GM23338 (cell line): ENCODE measurements at regions not wholly inside any gene's neighbourhood (a gene's known extent, or its start where the extent isn't known, plus 50 kb on each side); places are given as distances from the start of the nearest gene placed in this dataset.

Experiments
- ATAC-seq: fragments of 200-7000 bp; cut with Tn5 transposase; 3 replicates; pipeline ENCODE4 v1.9.1; 2020
- DNase-seq: peaks from one replicate; pipeline ENCODE4 v3.0.0-alpha.2; 2015; ENCODE audit warnings: low spot score
- H2AFZ ChIP-seq: fragments of 200-600 bp; sonication (generic); 2 replicates; pipeline ENCODE4 v1.8.0; 2016; ENCODE audit warnings: antibody characterized with exemption, mild to moderate bottlenecking, moderate library complexity
- H3F3A ChIP-seq: fragments of 200-600 bp; sonication (generic); replicated peaks from 2 replicates; pipeline ENCODE4 v1.8.0; 2017; ENCODE audit warnings: antibody characterized with exemption, mixed run types, low read depth
- H3K27ac ChIP-seq: fragments of 200-600 bp; sonication (generic); 2 replicates; pipeline ENCODE4 v1.6.1; 2016; ENCODE audit warnings: low read depth
- H3K27me3 ChIP-seq: fragments of 200-600 bp; sonication (generic); 2 replicates; pipeline ENCODE4 v1.8.0; 2016; ENCODE audit warnings: mild to moderate bottlenecking, mixed run types, moderate library complexity; ENCODE audit not compliant: insufficient read depth
- H3K36me3 ChIP-seq: fragments of 200-600 bp; sonication (generic); 2 replicates; pipeline ENCODE4 v1.8.0; 2016; ENCODE audit warnings: mild to moderate bottlenecking; ENCODE audit not compliant: insufficient read depth
- H3K4me1 ChIP-seq: fragments of 200-600 bp; sonication (generic); 2 replicates; pipeline ENCODE4 v1.8.0; 2016; ENCODE audit warnings: mild to moderate bottlenecking, moderate library complexity; ENCODE audit not compliant: insufficient read depth
- H3K4me2 ChIP-seq: fragments of 200-600 bp; sonication (generic); 2 replicates; pipeline ENCODE4 v1.7.1; 2017; ENCODE audit warnings: mixed run types
- H3K4me3 ChIP-seq: fragments of 200-600 bp; sonication (generic); 2 replicates; pipeline ENCODE4 v1.6.1; 2016; ENCODE audit warnings: mixed run types
- H3K79me2 ChIP-seq: fragments of 200-600 bp; sonication (generic); replicated peaks from 2 replicates; pipeline ENCODE4 v1.8.0; 2017; ENCODE audit warnings: mild to moderate bottlenecking; ENCODE audit not compliant: insufficient read depth
- H3K9me2 ChIP-seq: fragments of 200-600 bp; sonication (generic); 2 replicates; pipeline ENCODE4 v1.8.0; 2017; ENCODE audit not compliant: insufficient read depth
- H4K20me1 ChIP-seq: fragments of 200-600 bp; sonication (generic); replicated peaks from 2 replicates; pipeline ENCODE4 v1.8.0; 2017; ENCODE audit warnings: mild to moderate bottlenecking; ENCODE audit not compliant: insufficient read depth
- H3K27ac Mint-ChIP-seq: 2 replicates; pipeline ENCODE4 v1.8.0; 2020; ENCODE audit warnings: inconsistent platforms, mild to moderate bottlenecking, moderate library complexity, mixed read lengths
- H3K27me3 Mint-ChIP-seq: 3 replicates; pipeline ENCODE4 v1.8.0; 2022; ENCODE audit warnings: low read depth, mild to moderate bottlenecking, moderate library complexity, mixed read lengths, inconsistent platforms; ENCODE audit not compliant: insufficient read depth, poor library complexity
- H3K36me3 Mint-ChIP-seq: 3 replicates; pipeline ENCODE4 v1.8.0; 2021; ENCODE audit warnings: low read depth, mild to moderate bottlenecking, inconsistent platforms, moderate library complexity, mixed read lengths
- H3K4me1 Mint-ChIP-seq: 3 replicates; pipeline ENCODE4 v1.8.0; 2020; ENCODE audit warnings: mild to moderate bottlenecking, inconsistent platforms, mixed read lengths
- H3K4me3 Mint-ChIP-seq: 3 replicates; pipeline ENCODE4 v1.8.0; 2021; ENCODE audit warnings: moderate library complexity, mild to moderate bottlenecking, inconsistent platforms, mixed read lengths
- H3K9me3 Mint-ChIP-seq: 3 replicates; pipeline ENCODE4 v1.8.0; 2020; ENCODE audit warnings: moderate library complexity, mild to moderate bottlenecking, inconsistent platforms, mixed read lengths
- CREB1 ChIP-seq: fragments of 250-450 bp; sonication (Bioruptor Pico); IDR thresholded peaks from 2 replicates; pipeline ENCODE4 v1.5.0; 2020; ENCODE audit warnings: low read depth, mild to moderate bottlenecking, moderate library complexity
- EZH2 ChIP-seq: fragments of 200-600 bp; sonication (generic); IDR thresholded peaks from one replicate; pipeline ENCODE4 v1.8.0; 2017; ENCODE audit warnings: antibody characterized with exemption, mild to moderate bottlenecking, low read depth; ENCODE audit not compliant: unreplicated experiment
- EZH2phosphoT487 ChIP-seq: fragments of 200-600 bp; sonication (generic); IDR thresholded peaks from one replicate; pipeline ENCODE4 v1.8.1; 2018; ENCODE audit warnings: antibody characterized with exemption; ENCODE audit not compliant: unreplicated experiment
- JUNB ChIP-seq: IDR thresholded peaks from one replicate; pipeline ENCODE4 v1.6.1; 2016; ENCODE audit warnings: antibody characterized with exemption; ENCODE audit not compliant: unreplicated experiment
- POLR2AphosphoS5 ChIP-seq: IDR thresholded peaks from 2 replicates; pipeline ENCODE4 v1.6.1; 2016; ENCODE audit warnings: antibody characterized with exemption, low read depth
- REST ChIP-seq: IDR thresholded peaks from one replicate; pipeline ENCODE4 v1.6.1; 2018; ENCODE audit warnings: antibody characterized with exemption; ENCODE audit not compliant: unreplicated experiment
- ZNF114 ChIP-seq: fragments of 250-450 bp; sonication (Bioruptor Pico); IDR thresholded peaks from 2 replicates; pipeline ENCODE4 v1.5.0; 2020; ENCODE audit warnings: mild to moderate bottlenecking, moderate library complexity
- ZNF331 ChIP-seq: fragments of 250-450 bp; sonication (Bioruptor Pico); IDR thresholded peaks from 2 replicates; pipeline ENCODE4 v1.5.0; 2020; ENCODE audit warnings: low read depth, mild to moderate bottlenecking, moderate library complexity
- TF ChIP-seq, protein P1 (sequence below): IDR thresholded peaks from 2 replicates; pipeline ENCODE4 v1.6.1; 2016; ENCODE audit warnings: antibody characterized with exemption

DNA sequence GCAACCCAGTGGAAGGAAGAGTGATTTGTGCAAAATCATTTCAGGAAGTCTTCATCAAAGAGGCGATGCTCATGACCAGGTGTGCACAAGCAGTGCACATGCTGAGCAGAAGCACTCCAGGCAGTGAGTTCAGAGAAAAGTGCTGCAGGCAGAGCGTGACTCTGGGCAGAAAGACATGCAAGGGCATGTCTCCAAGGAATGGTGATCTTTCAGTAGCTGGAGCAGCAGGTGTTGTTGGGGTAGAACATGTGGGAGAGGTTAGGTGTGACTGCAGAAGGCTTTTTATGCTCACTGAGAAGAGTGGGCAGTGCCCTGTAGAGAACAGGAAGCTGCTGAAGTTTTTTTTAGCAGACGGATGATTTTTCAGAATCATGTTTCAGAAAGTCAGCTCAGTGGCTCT, 545.4 kb upstream of the TLE4 start:
- DNase-seq (no peak), ATAC-seq (no peak; the same call in 2 of the 3 replicates)
- H3K4me3 Mint-ChIP-seq, result no peak overlapping the region
- no peaks in the 10 kb centered on the region for H3K9me2 ChIP-seq
- no peaks in the 10 kb centered on the region for H3K36me3 ChIP-seq
- no peaks in the 10 kb centered on the region for H3K79me2 ChIP-seq
- H3K4me1 Mint-ChIP-seq, result peaks cover 19% of the 10 kb centered on the region
- H2AFZ ChIP-seq, result peak overlapping the region; percentile 35
- H3K9me3 Mint-ChIP-seq, result no peaks in the 10 kb centered on the region
- H3F3A ChIP-seq, result no peaks in the 10 kb centered on the region
- peaks cover 7% of the 10 kb centered on the region for H3K4me1 ChIP-seq
- no peaks in the 10 kb centered on the region for H4K20me1 ChIP-seq
- no peak overlapping the region for H3K4me2 ChIP-seq
- H3K27ac Mint-ChIP-seq, result peak overlapping the region; percentile 12; the same call in 1 of the 2 replicates
- H3K4me3 ChIP-seq, result no peak overlapping the region
- no peaks in the 10 kb centered on the region for H3K27me3 ChIP-seq
- no peaks in the 10 kb centered on the region for H3K36me3 Mint-ChIP-seq
- no peak for TF ChIP-seq JUNB
- TF ChIP-seq EZH2phosphoT487, result no peak
- no peak for TF ChIP-seq ZNF114
- TF ChIP-seq POLR2AphosphoS5, result no peak
- TF ChIP-seq CREB1 (CRISPR knock-in tag), result no peak
- no peak for TF ChIP-seq EZH2
- H3K27ac ChIP-seq, result no peak overlapping the region
- no peaks in the 10 kb centered on the region for H3K27me3 Mint-ChIP-seq

GRCh38 chr9:79028101-79028500, 543.7 kb upstream of the TLE4 start:
- H3K9me2 ChIP-seq, result no peaks in the 10 kb centered on the region
- Mint-ChIP-seq H3K36me3 (no peaks in the 10 kb centered on the region), H3K27me3 (no peaks in the 10 kb centered on the region), H3K27ac (no peak overlapping the region), H3K4me1 (peaks cover 22% of the 10 kb centered on the region), H3K4me3 (no peak overlapping the region), H3K9me3 (no peaks in the 10 kb centered on the region)
- no peak overlapping the region for H3K4me2 ChIP-seq
- DNase-seq (no peak), ATAC-seq (no peak)
- no peaks in the 10 kb centered on the region for H3K27me3 ChIP-seq
- H3K4me3 ChIP-seq, result no peak overlapping the region
- no peaks in the 10 kb centered on the region for H4K20me1 ChIP-seq
- no peak overlapping the region for H2AFZ ChIP-seq
- TF ChIP-seq ZNF331 (CRISPR knock-in tag), result no peak
- no peak for TF ChIP-seq CREB1 (CRISPR knock-in tag)
- TF ChIP-seq JUNB, result no peak
- TF ChIP-seq REST, result no peak
- TF ChIP-seq, protein P1, sequence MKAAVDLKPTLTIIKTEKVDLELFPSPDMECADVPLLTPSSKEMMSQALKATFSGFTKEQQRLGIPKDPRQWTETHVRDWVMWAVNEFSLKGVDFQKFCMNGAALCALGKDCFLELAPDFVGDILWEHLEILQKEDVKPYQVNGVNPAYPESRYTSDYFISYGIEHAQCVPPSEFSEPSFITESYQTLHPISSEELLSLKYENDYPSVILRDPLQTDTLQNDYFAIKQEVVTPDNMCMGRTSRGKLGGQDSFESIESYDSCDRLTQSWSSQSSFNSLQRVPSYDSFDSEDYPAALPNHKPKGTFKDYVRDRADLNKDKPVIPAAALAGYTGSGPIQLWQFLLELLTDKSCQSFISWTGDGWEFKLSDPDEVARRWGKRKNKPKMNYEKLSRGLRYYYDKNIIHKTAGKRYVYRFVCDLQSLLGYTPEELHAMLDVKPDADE, result no peak
- TF ChIP-seq ZNF114, result no peak
- peaks cover 14% of the 10 kb centered on the region for H3K4me1 ChIP-seq
- no peaks in the 10 kb centered on the region for H3K79me2 ChIP-seq
- H3K27ac ChIP-seq, result no peak overlapping the region
- H3K36me3 ChIP-seq, result no peaks in the 10 kb centered on the region
- H3F3A ChIP-seq, result no peaks in the 10 kb centered on the region
